Endodermal cell (in vitro differentiated cells): ENCODE measurements at regions not wholly inside any gene's neighbourhood (a gene's known extent, or its start where the extent isn't known, plus 50 kb on each side); places are given as distances from the start of the nearest gene placed in this dataset.

Experiments
- DNase-seq: peaks from one replicate; pipeline ENCODE4 v3.0.0-alpha.2; 2017
- H3K27ac ChIP-seq: 2 replicates; pipeline ENCODE4 v1.5.1; 2013; ENCODE audit warnings: mild to moderate bottlenecking, low read depth, low read length, moderate library complexity
- H3K27me3 ChIP-seq: 2 replicates; pipeline ENCODE4 v1.6.1; 2013; ENCODE audit warnings: mild to moderate bottlenecking, low read length, moderate library complexity; ENCODE audit not compliant: insufficient read depth, control insufficient read depth, poor library complexity, severe bottlenecking
- H3K36me3 ChIP-seq: 2 replicates; pipeline ENCODE4 v1.7.0; 2013; ENCODE audit warnings: mild to moderate bottlenecking, low read length, moderate library complexity; ENCODE audit not compliant: control insufficient read depth, insufficient read depth
- H3K4me1 ChIP-seq: one replicate; pipeline ENCODE4 v1.7.0; 2013; ENCODE audit warnings: low read length; ENCODE audit not compliant: control insufficient read depth, insufficient read depth
- H3K4me3 ChIP-seq: 2 replicates; pipeline ENCODE4 v1.5.1; 2013; ENCODE audit warnings: mild to moderate bottlenecking, low read length, moderate library complexity
- H3K9ac ChIP-seq: 2 replicates; pipeline ENCODE4 v1.6.1; 2013; ENCODE audit warnings: mild to moderate bottlenecking, low read length, moderate library complexity; ENCODE audit not compliant: poor library complexity, severe bottlenecking; ENCODE audit errors: extremely low read depth
- H3K9me3 ChIP-seq: 2 replicates; pipeline ENCODE4 v1.6.1; 2013; ENCODE audit warnings: mild to moderate bottlenecking, low read length, moderate library complexity; ENCODE audit not compliant: control insufficient read depth
- H3K27ac Mint-ChIP-seq: 2 replicates; pipeline ENCODE4 v1.8.0; 2020; ENCODE audit warnings: mixed read lengths
- H3K27me3 Mint-ChIP-seq: 2 replicates; pipeline ENCODE4 v1.8.0; 2021; ENCODE audit warnings: mild to moderate bottlenecking, mixed read lengths; ENCODE audit not compliant: insufficient read depth
- H3K36me3 Mint-ChIP-seq: 2 replicates; pipeline ENCODE4 v1.8.0; 2020; ENCODE audit warnings: low read depth, mixed read lengths
- H3K4me1 Mint-ChIP-seq: 2 replicates; pipeline ENCODE4 v1.8.0; 2020; ENCODE audit warnings: mixed read lengths
- H3K4me3 Mint-ChIP-seq: 2 replicates; pipeline ENCODE4 v1.8.0; 2020; ENCODE audit warnings: mild to moderate bottlenecking, moderate library complexity, mixed read lengths
- H3K9me3 Mint-ChIP-seq: 2 replicates; pipeline ENCODE4 v1.8.0; 2020; ENCODE audit warnings: mild to moderate bottlenecking, mixed read lengths
- CTCF ChIP-seq: fragments of 200-600 bp; sonication (generic); conservative IDR thresholded peaks from 2 replicates; pipeline ENCODE4 v1.5.0; 2021; ENCODE audit warnings: antibody characterized with exemption, mild to moderate bottlenecking
- WGBS, 2 experiments: methylation state at CpG; one replicate each; pipeline versions ENCODE4 v1.1.5 to v1.1.7; 2013; ENCODE audit warnings: missing lambda C conversion rate in 2 of 2, mixed read lengths in 1 of 2; ENCODE audit not compliant: insufficient coverage in 1 of 2, insufficient read length in 1 of 2; 5-methylcytosine and 5-hydroxymethylcytosine counted together

GRCh38 chr16:22687031-22687530, 126.9 kb upstream of the HS3ST2 start:
- Mint-ChIP-seq H3K36me3 (no peaks in the 10 kb centered on the region), H3K9me3 (peaks cover 17% of the 10 kb centered on the region), H3K4me1 (peaks cover 2% of the 10 kb centered on the region), H3K27me3 (peaks cover 2% of the 10 kb centered on the region), H3K27ac (no peak overlapping the region), H3K4me3 (no peak overlapping the region)
- H3K9ac ChIP-seq, result no peak overlapping the region
- H3K4me3 ChIP-seq, result no peak overlapping the region
- no peak overlapping the region for H3K27ac ChIP-seq
- H3K4me1 ChIP-seq, result no peaks in the 10 kb centered on the region
- TF ChIP-seq CTCF, result no peak
- H3K27me3 ChIP-seq, result no peaks in the 10 kb centered on the region
- H3K9me3 ChIP-seq, result peaks cover 13% of the 10 kb centered on the region
- H3K36me3 ChIP-seq, result no peaks in the 10 kb centered on the region
- no peak for DNase-seq
- WGBS, 2 experiments, result 0% methylated on average over 1 of the region's 2 CpGs

GRCh38 chr16:22688463-22688862, 125.5 kb upstream of the HS3ST2 start:
- Histone ChIP-seq H3K27ac (no peak overlapping the region), H3K9ac (no peak overlapping the region), H3K9me3 (peaks cover 13% of the 10 kb centered on the region), H3K4me1 (no peaks in the 10 kb centered on the region), H3K36me3 (no peaks in the 10 kb centered on the region), H3K27me3 (no peaks in the 10 kb centered on the region), H3K4me3 (no peak overlapping the region)
- DNase-seq, result no peak
- no peak for TF ChIP-seq CTCF
- WGBS, 2 experiments, result 80 to 100% methylated on average over 1 of the region's 2 CpGs
- peaks cover 2% of the 10 kb centered on the region for H3K4me1 Mint-ChIP-seq
- H3K9me3 Mint-ChIP-seq, result peaks cover 17% of the 10 kb centered on the region
- H3K4me3 Mint-ChIP-seq, result no peak overlapping the region
- H3K36me3 Mint-ChIP-seq, result no peaks in the 10 kb centered on the region
- H3K27me3 Mint-ChIP-seq, result peaks cover 2% of the 10 kb centered on the region
- no peak overlapping the region for H3K27ac Mint-ChIP-seq

- Histone ChIP-seq H3K4me3 (no peak overlapping the region), H3K27ac (no peak overlapping the region), H3K36me3 (no peaks in the 10 kb centered on the region), H3K4me1 (no peaks in the 10 kb centered on the region), H3K9me3 (peaks cover 13% of the 10 kb centered on the region), H3K9ac (no peak overlapping the region), H3K27me3 (no peaks in the 10 kb centered on the region)
- WGBS, 2 experiments, result 100% methylated on average over 1 of the region's 1 CpG; no CpG with 5 or more reads in 1 of the 2 experiments
- H3K27me3 Mint-ChIP-seq, result peaks cover 2% of the 10 kb centered on the region
- H3K36me3 Mint-ChIP-seq, result no peaks in the 10 kb centered on the region
- no peaks in the 10 kb centered on the region for H3K4me1 Mint-ChIP-seq
- no peak for DNase-seq
- no peak overlapping the region for H3K4me3 Mint-ChIP-seq
- H3K27ac Mint-ChIP-seq, result no peak overlapping the region
- no peak for TF ChIP-seq CTCF
- peaks cover 17% of the 10 kb centered on the region for H3K9me3 Mint-ChIP-seq
Observed at GRCh38 chr16:22688930-22689329, 125.0 kb upstream of the HS3ST2 start.
